ENCODE measurements at regions not wholly inside any gene's neighbourhood (a gene's known extent, or its start where the extent isn't known, plus 50 kb on each side); places are given as distances from the start of the nearest gene placed in this dataset.

GRCh38 chr15:97576929-97577645, 383.4 kb upstream of the ARRDC4 start:
- TF ChIP-seq CTCF (conservative IDR thresholded peaks at IDR 0.05; ENCODE audit: low read depth, low read length) = no peak
- no peak for TF ChIP-seq MAFK (IDR thresholded peaks at IDR 0.05; ENCODE audit: low read depth, low read length)
- TF ChIP-seq SMC3 (IDR thresholded peaks at IDR 0.05; ENCODE audit: low read depth, low read length) = no peak
- no peak for TF ChIP-seq POLR2A (IDR thresholded peaks at IDR 0.05; ENCODE audit: low read depth, low read length)
- no peak for TF ChIP-seq MAZ (IDR thresholded peaks at IDR 0.05; ENCODE audit: borderline replicate concordance, low read depth, low read length)
- no peak for TF ChIP-seq CEBPB (IDR thresholded peaks at IDR 0.05; ENCODE audit: low read depth, low read length)
- no peak for TF ChIP-seq RAD21 (IDR thresholded peaks at IDR 0.05; ENCODE audit: low read length)

All from IMR-90 (cell line).